Right hindlimb (tissue), 1 donor: ENCODE measurements at regions not wholly inside any gene's neighbourhood (a gene's known extent, or its start where the extent isn't known, plus 50 kb on each side); places are given as distances from the start of the nearest gene placed in this dataset.

Source experiments
- DNase-seq: peaks from one replicate; pipeline ENCODE4 v3.0.0-alpha.2; 2018

- no peak for DNase-seq
Observed at GRCh38 chr15:94535298-94536048, 304.1 kb downstream of the MCTP2 start.

DNA sequence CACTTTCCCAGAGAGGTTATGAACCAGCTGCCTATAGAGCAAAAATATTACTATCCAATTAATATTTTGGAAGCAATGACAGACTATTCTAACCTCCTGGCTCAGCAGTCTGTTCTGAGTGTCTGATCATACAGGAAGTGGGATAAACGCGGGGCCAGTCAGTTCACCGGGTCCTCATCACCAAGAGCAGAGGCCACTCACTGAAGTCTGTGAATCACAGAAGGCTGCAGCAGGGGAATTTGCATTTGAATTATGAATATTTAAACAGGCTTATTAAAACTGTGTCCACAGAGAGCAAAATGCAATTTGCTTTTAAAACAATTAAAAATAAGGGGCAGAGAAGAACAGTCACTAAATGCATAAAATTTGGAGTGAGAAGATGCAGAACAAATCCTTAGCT, 305.2 kb downstream of the MCTP2 start:
- no peak for DNase-seq

GRCh38 chr15:94538280-94538679, 306.9 kb downstream of the MCTP2 start:
- no peak for DNase-seq

DNA sequence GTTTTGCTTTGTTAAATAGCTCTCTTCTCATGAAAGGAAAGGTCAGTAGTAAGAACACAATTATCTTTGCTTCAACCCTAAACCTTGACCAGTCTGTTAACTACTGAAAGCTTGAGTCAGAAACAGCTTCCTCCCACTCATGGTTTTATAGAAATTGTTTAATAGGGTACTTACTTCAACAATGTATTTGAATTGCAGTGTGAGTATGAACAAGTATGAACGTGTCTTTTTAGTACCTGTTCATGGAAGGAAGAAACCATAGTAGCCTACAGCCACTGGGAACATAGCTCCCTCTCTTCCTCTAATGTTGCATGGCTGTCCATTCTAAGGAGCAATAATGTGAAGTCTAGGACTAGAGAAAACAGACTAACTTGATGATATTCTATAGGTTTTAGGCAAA, 311.0 kb downstream of the MCTP2 start:
- no peak for DNase-seq

GRCh38 chr15:94546808-94547207, 315.4 kb downstream of the MCTP2 start:
- DNase-seq: no peak

DNA sequence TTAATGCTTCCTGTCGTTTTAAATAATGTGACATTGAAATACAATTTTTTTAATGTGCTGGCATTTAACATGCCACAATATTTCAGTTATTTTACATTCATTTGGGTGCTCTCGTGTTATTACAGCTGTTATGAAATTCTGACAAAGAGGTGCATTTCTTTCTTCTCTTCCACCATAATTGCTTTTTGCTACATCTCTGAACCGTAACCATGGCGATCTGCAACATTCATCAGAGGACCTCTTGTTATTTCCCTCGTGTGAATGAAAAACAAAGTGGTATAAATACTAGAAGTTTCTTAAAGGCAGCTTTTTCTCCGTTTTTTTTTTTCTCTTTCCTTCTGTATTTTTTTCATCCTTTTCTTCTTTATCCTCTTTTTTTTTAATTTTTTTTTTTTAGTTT, 316.4 kb downstream of the MCTP2 start:
- no peak for DNase-seq

GRCh38 chr15:94555841-94556519, 324.6 kb downstream of the MCTP2 start:
- no peak for DNase-seq

DNA sequence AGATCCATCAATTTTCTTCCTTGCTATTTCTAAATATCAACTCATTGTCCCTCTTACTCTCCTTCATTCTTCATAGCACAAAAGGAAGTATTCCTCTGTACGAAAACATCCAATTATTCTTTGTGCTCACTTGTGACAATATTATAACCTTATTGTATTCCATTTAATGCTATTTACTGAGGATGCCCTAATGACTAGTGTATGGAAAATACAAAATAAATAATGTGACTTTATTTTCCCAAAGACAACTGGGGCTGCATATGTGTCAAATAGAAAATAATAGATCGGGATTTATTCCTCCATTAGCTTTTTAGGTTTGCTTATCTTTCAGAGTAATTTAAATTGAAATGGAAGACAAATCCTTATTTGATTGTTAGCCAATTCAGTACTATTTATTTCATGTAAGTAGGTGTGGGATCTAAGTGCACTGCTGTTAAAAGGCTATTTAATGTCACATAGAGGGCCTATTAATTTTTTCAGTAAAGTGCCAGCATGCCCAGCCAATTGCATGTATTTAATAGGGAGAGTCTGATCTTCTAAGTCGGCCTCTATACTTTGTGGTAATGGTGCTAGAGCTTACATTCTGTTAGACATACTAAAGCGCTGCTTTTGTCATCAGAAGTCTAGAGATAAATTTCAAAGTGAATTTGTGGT, 329.8 kb downstream of the MCTP2 start:
- DNase-seq: no peak

- DNase-seq: no peak
Observed at GRCh38 chr15:94563456-94563855, 332.1 kb downstream of the MCTP2 start.

DNA sequence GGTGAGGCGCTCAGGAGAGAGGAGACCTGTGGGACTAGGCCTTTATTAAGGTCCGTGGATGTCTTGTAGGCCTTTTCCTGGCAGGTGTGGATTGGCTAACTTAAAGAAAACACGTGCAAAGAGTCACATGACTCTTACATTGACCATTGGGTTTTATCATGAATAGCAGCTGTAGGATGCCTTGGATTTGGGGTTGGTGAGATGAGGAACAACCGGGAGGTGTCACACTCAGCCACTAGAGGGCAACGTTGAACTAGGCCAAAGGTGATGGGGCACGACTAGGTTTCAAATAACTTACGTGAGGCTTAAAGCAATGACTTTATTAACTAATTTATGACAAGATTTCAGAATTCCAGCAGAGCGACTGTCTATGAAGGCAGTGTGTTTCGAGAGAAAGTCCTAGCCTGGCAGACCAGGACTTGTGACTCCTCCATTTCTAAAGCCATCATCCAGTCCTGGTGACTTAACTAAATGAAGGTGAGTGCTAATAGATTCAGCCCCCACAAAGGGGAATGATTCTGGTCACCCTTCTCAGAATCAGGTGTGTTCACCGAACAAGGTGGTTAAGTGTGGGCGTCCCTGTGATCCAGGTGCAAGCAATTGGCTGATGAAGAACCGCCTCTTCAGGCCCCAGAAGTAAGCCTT, 345.6 kb downstream of the MCTP2 start:
- DNase-seq: no peak

DNA sequence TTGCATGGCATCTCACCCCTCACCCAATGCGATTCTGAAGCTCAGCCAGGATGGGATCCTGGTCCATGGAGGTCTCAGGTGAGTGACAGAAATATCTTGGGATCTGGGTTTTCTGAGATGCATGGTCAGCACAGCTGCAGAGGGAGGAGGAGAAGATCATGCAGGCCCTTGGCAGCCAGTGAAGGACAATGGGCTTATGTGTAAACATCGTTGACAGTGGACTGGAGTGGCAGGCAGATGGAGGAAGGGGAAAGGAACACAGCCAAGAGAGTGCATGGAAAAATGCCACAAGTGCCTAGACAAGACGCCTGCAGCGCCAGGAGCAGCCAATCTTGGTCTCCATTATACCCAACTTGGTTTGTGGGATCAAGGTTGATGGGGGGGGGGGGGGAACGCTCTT, 347.9 kb downstream of the MCTP2 start:
- no peak for DNase-seq

DNA sequence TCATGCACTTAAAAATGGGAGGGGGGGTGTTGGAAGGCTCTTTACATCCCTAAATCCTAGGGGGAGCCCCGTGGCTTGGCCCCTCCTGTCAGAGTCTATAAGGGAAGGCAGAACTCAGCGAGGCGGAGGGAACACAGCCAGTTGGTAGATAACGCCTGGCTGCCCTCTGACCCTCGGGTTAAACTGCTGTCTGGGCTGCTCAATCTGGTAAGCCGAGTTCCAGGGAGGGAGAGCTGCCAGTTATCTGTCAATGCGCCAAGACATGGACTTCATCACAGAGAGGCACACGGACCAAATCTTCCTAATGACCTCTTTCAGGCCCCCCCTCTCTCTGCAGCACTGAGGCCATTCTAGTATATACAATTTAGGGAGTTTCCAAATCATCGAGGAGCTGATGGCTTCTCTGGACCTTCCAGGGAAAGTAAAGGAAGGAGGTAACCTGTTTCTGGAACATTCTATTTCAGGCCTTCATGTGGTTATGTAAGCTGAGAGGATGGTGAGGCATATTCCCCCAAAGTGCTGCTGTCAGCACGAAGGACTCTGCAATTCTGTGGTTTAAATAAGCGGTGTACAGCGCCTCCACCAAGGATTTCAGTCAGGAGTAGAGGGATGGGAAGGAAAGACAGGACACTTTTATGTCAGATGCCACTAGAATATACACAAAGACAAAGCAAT, 349.0 kb downstream of the MCTP2 start:
- no peak for DNase-seq

GRCh38 chr15:94582368-94582767, 351.0 kb downstream of the MCTP2 start:
- no peak for DNase-seq

GRCh38 chr15:94584833-94585244, 353.5 kb downstream of the MCTP2 start:
- peak; percentile 37 for DNase-seq

GRCh38 chr15:94586099-94586498, 354.7 kb downstream of the MCTP2 start:
- no peak for DNase-seq

DNA sequence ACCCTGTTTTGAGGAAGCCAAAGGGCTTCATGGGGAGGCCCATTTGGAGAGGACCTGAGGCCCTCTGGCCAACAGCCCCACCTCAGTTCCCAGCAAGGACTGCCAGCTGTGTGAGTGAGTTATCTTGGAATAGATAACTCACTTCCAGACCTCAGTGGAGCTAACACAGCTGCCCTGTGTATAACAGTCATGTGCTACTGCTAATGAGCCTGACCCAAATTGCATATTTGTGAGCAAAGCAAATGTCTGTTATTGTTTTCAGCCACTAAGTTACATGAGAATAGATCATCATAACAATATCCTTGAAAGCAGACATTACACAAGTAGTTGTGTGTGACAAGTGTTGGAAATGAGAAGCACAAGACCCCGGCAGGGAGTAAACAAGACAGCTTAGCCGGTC, 355.8 kb downstream of the MCTP2 start:
- DNase-seq: no peak

DNA sequence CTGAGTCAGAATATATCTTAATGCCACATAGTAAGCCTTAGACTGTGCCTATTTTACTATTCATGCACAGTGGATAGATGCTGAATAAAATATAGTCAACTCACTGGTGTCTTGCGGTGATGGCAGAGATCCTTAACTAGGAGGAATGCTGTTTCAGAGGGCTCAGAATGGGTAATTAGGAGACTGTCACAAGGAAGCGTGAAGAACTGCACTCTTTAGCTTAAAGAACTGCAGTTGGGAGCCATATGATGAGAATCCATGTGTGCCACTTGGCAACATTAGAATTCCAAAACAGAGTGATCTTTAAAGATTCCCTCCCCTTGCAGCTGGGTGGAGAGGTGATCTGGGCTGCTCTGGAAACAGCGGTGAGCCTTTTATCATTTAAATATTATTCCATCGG, 357.6 kb downstream of the MCTP2 start:
- DNase-seq: no peak

DNA sequence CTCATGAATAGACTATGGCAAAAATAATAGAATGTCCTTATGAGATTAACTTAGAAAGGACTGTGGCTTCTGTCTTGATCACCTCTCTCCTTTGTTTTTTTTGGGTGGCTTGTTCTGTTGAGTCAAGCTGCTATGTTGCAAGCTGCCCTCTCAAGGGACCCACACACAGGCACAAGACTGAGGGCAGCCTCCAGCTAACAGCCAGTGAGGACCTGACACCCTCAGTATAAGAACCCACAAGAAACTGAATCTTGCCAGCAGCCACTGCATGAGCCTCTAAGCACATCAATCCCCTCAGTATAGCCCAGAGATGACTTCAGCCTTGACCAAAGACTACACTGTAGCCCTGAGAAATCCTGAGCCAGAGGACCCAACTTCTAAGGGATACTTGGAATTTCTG, 361.1 kb downstream of the MCTP2 start:
- no peak for DNase-seq

- no peak for DNase-seq
Observed at GRCh38 chr15:94596707-94597106, 365.3 kb downstream of the MCTP2 start.

GRCh38 chr15:94600505-94600904, 369.1 kb downstream of the MCTP2 start:
- no peak for DNase-seq

- DNase-seq: no peak
Observed at GRCh38 chr15:94602754-94603470, 371.6 kb downstream of the MCTP2 start.

DNA sequence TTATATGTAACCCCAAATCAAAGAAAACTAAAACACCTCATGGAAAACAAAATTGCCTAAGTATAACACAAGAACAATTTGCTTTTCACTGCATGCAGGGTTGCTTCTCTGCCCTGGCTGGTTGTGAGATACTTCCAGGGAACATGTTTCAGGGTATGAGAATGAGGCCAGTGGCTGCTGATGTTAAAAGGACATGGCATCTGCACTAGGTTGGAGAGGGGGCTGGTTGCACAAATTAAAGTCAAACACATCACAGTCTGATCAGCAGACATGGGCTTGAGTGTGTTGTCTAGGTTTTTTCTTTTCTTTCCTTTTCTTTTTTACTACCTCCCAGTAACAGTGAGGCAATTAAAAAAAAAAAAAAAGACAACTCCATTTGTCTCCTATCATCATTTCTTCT, 374.9 kb downstream of the MCTP2 start:
- no peak for DNase-seq
